Gastroesophageal sphincter (tissue), 4 donors: ENCODE measurements at regions not wholly inside any gene's neighbourhood (a gene's known extent, or its start where the extent isn't known, plus 50 kb on each side); places are given as distances from the start of the nearest gene placed in this dataset.

Source experiments
- ATAC-seq: fragments of 150-250 bp; one replicate; pipeline ENCODE4 v1.9.1; 2016; ENCODE audit warnings: mild to moderate bottlenecking, moderate library complexity
- H3K27ac ChIP-seq, 4 donors: fragments of 200-600 bp; sonication (generic) in 3 of 4; 1 replicate in 3 of 4; 2 replicates in 1 of 4; pipeline ENCODE4 v1.5.1; 2016 to 2019
- H3K27me3 ChIP-seq: fragments of 200-600 bp; sonication (generic); one replicate; pipeline ENCODE4 v1.5.1; 2019
- H3K36me3 ChIP-seq, 2 donors: fragments of 200-600 bp; sonication (generic); one replicate each; pipeline ENCODE4 v1.5.1; 2019; ENCODE audit warnings: control low read depth in 1 of 2
- H3K4me1 ChIP-seq, 3 donors: fragments of 200-600 bp; sonication (generic); 1 replicate in 2 of 3; 2 replicates in 1 of 3; pipeline ENCODE4 v1.5.1; 2016 to 2019; ENCODE audit warnings: control low read depth in 2 of 3
- H3K4me3 ChIP-seq, 2 donors: fragments of 200-600 bp; sonication (generic); one replicate each; pipeline ENCODE4 v1.5.1; 2019; ENCODE audit warnings: mild to moderate bottlenecking in 1 of 2, moderate library complexity in 1 of 2
- H3K9me3 ChIP-seq, 3 donors: fragments of 200-600 bp; sonication (generic); one replicate each; pipeline ENCODE4 v1.5.1; 2017 to 2019; ENCODE audit warnings: control low read depth in 2 of 3
- EP300 ChIP-seq: sonication (generic); formaldehyde crosslinking; IDR thresholded peaks from one replicate; pipeline ENCODE4 v1.6.1; 2017; ENCODE audit warnings: antibody characterized with exemption, mild to moderate bottlenecking
- POLR2A ChIP-seq, 2 donors: fragments of 450-650 bp; IDR thresholded peaks; one replicate each; pipeline ENCODE4 v1.6.1; 2017; ENCODE audit warnings: antibody characterized with exemption in 2 of 2, mild to moderate bottlenecking in 2 of 2, moderate library complexity in 1 of 2
- POLR2AphosphoS5 ChIP-seq: sonication (generic); formaldehyde crosslinking; IDR thresholded peaks from one replicate; pipeline ENCODE4 v1.6.1; 2017; ENCODE audit warnings: antibody characterized with exemption
- WGBS, 2 donors: methylation state at CpG; one replicate each; pipeline ENCODE4 v1.1.5; 2018; ENCODE audit warnings: low coverage in 1 of 2; 5-methylcytosine and 5-hydroxymethylcytosine counted together
- TF ChIP-seq, protein P1 (sequence below), 4 experiments: fragments of 200-600 bp in 2 of 4; fragments of 450-650 bp in 2 of 4; sonication (generic) in 1 of 4; IDR thresholded peaks; one replicate each; pipeline ENCODE4 v1.5.1; 2017 to 2019; ENCODE audit warnings: antibody characterized with exemption in 4 of 4, mild to moderate bottlenecking in 2 of 4, moderate library complexity in 2 of 4

DNA sequence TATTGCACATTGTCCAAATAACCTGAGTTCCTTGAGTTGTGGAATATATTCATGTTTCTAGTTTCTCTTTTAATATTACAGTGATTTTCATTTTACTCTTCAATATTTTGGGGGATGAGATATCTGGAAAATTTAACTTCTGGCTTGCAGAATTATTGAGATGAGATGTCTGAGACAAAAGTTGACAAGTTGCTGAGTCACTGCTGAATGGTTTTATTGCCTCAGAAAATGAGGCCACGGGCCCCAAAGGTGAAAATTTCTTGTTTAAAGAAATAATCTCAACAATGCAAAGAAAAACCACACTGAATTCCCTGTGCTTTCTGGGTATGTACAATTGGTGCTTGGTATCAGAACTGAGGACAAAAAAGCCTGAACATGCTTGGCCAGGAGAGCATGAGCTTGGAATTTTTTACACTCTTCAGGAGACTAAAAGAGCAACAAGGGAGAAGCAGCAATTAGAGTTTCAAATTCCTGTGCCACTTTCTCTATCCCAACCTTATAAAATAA is 129.2 kb upstream of the TOM1L1 start:
- H3K27me3 ChIP-seq, result no peaks in the 10 kb centered on the region
- H3K27ac ChIP-seq, result no peak overlapping the region
- H3K36me3 ChIP-seq, result no peaks in the 10 kb centered on the region
- no peaks in the 10 kb centered on the region for H3K9me3 ChIP-seq
- TF ChIP-seq POLR2A (IDR thresholded peaks at IDR 0.05), result no peak
- TF ChIP-seq POLR2AphosphoS5, result no peak
- no peak for TF ChIP-seq EP300
- TF ChIP-seq, protein P1, sequence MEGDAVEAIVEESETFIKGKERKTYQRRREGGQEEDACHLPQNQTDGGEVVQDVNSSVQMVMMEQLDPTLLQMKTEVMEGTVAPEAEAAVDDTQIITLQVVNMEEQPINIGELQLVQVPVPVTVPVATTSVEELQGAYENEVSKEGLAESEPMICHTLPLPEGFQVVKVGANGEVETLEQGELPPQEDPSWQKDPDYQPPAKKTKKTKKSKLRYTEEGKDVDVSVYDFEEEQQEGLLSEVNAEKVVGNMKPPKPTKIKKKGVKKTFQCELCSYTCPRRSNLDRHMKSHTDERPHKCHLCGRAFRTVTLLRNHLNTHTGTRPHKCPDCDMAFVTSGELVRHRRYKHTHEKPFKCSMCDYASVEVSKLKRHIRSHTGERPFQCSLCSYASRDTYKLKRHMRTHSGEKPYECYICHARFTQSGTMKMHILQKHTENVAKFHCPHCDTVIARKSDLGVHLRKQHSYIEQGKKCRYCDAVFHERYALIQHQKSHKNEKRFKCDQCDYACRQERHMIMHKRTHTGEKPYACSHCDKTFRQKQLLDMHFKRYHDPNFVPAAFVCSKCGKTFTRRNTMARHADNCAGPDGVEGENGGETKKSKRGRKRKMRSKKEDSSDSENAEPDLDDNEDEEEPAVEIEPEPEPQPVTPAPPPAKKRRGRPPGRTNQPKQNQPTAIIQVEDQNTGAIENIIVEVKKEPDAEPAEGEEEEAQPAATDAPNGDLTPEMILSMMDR (IDR thresholded peaks at IDR 0.05), result no peak
- WGBS, 2 donors, result 69 to 83% methylated on average over 1 of the region's 1 CpG
- ATAC-seq, result no peak
- no peak overlapping the region for H3K4me3 ChIP-seq
- H3K4me1 ChIP-seq, result no peaks in the 10 kb centered on the region

DNA sequence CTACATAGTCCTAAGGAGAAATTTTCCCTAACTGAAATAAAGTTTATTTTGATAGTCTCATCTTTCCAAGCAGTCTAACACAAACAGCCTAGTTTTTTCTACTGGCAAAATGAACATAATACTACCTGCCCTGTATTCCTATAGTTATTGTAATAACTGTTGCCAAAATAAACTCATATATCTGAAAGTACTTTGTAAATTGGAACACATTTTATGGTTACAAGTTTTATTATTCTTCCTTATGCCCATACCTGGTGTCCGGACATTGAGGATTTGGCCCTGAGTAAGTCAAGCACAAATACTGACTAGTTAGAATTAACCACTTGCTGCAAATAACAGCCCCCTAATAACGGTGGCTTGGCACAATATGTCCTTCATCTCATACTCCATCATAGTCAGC is 120.4 kb upstream of the TOM1L1 start:
- Histone ChIP-seq H3K27ac (no peak overlapping the region), H3K9me3 (no peaks in the 10 kb centered on the region), H3K27me3 (no peaks in the 10 kb centered on the region), H3K4me1 (no peaks in the 10 kb centered on the region), H3K36me3 (no peaks in the 10 kb centered on the region), H3K4me3 (no peak overlapping the region)
- no peak for ATAC-seq
- TF ChIP-seq, protein P1 (IDR thresholded peaks at IDR 0.05), result no peak
- no peak for TF ChIP-seq POLR2AphosphoS5
- TF ChIP-seq EP300, result no peak
- no peak for TF ChIP-seq POLR2A (IDR thresholded peaks at IDR 0.05)
- 69 to 71% methylated on average over 1 to 2 of the region's 2 CpGs for WGBS, 2 donors

DNA sequence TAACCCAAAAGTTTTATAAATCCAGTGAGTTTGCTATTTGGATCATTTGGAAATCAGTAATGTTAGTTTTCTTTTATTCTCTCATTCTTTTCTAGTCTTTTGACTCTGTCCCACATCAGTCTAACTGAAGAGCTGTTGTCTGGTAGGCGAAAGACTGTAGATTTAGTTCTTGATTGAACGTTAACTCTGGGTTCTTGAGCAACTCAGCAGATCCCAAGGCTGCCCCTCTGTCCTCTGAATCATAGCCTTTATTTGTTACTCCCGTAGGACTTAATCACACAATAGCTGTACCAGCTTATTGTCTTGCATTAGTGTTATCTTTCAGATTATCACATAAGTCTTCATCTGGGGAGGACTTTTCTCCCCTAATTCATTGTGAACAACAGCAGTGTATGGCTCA is 119.3 kb upstream of the TOM1L1 start:
- WGBS, 2 donors, result 75 to 84% methylated on average over 3 of the region's 3 CpGs
- TF ChIP-seq POLR2AphosphoS5 (no peak), EP300 (no peak), POLR2A (IDR thresholded peaks at IDR 0.05) (no peak)
- TF ChIP-seq, protein P1 (IDR thresholded peaks at IDR 0.05), result no peak

DNA sequence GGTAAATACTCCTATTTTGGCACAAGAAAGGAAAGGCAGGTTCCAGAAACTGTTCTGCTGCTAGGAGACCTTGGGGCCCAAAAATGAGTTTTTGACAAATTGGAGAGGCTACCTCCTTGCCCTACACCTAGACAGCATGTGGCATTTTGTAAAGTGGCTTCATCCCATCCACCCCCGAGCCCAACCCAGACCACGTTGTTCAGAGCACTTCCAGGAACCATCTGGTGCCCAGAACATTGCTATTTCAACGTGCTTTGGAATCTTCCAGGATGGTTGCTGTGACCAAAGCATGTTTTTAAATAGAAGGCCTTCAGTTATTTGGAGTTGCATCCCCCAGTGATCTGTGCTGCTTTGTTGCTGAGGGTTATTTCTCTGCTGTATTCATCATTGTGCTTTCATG is 116.3 kb upstream of the TOM1L1 start:
- 61 to 65% methylated on average over 3 of the region's 3 CpGs for WGBS, 2 donors
- Histone ChIP-seq H3K27ac (no peak overlapping the region), H3K4me1 (no peaks in the 10 kb centered on the region), H3K9me3 (no peaks in the 10 kb centered on the region), H3K4me3 (no peak overlapping the region), H3K27me3 (no peaks in the 10 kb centered on the region), H3K36me3 (no peaks in the 10 kb centered on the region)
- no peak for ATAC-seq
- TF ChIP-seq POLR2AphosphoS5 (no peak), POLR2A (IDR thresholded peaks at IDR 0.05) (no peak), EP300 (no peak)
- TF ChIP-seq, protein P1 (IDR thresholded peaks at IDR 0.05), result no peak

More for the DNA sequence above, 119.3 kb upstream of the TOM1L1 start:
- H3K9me3 ChIP-seq, result no peaks in the 10 kb centered on the region
- no peaks in the 10 kb centered on the region for H3K4me1 ChIP-seq
- H3K27me3 ChIP-seq, result no peaks in the 10 kb centered on the region
- no peak overlapping the region for H3K27ac ChIP-seq
- H3K4me3 ChIP-seq, result no peak overlapping the region
- no peaks in the 10 kb centered on the region for H3K36me3 ChIP-seq
- no peak for ATAC-seq

DNA sequence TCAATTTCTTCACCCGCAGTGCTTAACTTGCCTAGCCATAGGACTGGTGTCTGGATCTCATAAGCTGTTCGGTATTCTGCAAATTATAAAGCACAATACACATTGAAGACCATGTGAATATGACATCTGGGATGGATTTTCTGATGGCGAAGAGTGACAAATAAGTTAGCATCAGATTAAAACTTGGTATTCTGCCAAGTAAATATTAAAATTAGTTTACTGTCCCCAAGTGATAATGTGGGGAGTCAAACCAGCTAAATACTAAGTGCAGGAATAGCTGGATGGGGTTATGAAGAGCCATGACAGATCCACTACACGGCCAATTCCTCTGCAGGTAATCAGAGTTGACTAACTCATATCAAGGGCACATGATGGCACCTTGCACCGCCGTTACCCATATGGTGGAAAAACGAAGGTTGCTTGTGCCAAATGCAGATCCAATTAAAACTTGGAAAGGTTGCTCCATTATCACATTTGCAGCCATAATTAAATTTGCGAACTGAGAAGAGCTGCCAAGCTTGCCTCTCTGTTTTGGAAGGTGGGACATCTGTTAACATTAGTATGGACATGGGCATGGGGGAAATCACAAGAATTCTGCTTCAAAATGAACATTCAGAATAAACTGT is 114.9 kb upstream of the TOM1L1 start:
- no peak overlapping the region for H3K4me3 ChIP-seq
- H3K4me1 ChIP-seq, result no peaks in the 10 kb centered on the region
- no peaks in the 10 kb centered on the region for H3K27me3 ChIP-seq
- no peaks in the 10 kb centered on the region for H3K9me3 ChIP-seq
- no peak for TF ChIP-seq EP300
- TF ChIP-seq POLR2AphosphoS5, result no peak
- no peak for TF ChIP-seq POLR2A (IDR thresholded peaks at IDR 0.05)
- TF ChIP-seq, protein P1 (IDR thresholded peaks at IDR 0.05), result no peak
- H3K36me3 ChIP-seq, result no peaks in the 10 kb centered on the region
- no peak for ATAC-seq
- no peak overlapping the region for H3K27ac ChIP-seq
- 86 to 88% methylated on average over 4 to 7 of the region's 8 CpGs for WGBS, 2 donors
